ENCODE measurements at regions not wholly inside any gene's neighbourhood (a gene's known extent, or its start where the extent isn't known, plus 50 kb on each side); places are given as distances from the start of the nearest gene placed in this dataset.

GRCh38 chr15:35925275-35926006 is 379.5 kb upstream of the DPH6 start (continued):
- peak; percentile 16; the same call in 1 of the 2 replicates for TF ChIP-seq ZNF398 (tag by site-specific recombination; IDR thresholded peaks at IDR 0.05)
- 0 out of 2 replicates have a peak, but pooled peaks have one; percentile 25 for TF ChIP-seq PRDM10 (tag by site-specific recombination; IDR thresholded peaks at IDR 0.05)
- TF ChIP-seq RBAK (tag by site-specific recombination; IDR thresholded peaks at IDR 0.05) = no peak
- no peak for TF ChIP-seq ZNF354C (tag by site-specific recombination; IDR thresholded peaks at IDR 0.05; ENCODE audit: borderline replicate concordance, low read depth)

- TF ChIP-seq ZNF366 (tag by site-specific recombination; conservative IDR thresholded peaks at IDR 0.05) = 0 out of 2 replicates have a peak, but pooled peaks have one; percentile 12
- TF ChIP-seq ZNF398 (tag by site-specific recombination; IDR thresholded peaks at IDR 0.05) = no peak; the same call in 1 of the 2 replicates
- no peaks in the 10 kb centered on the region for H3K4me1 ChIP-seq (ENCODE audit: control insufficient read depth, insufficient read depth, low read length)
- no peak overlapping the region for H3K27ac ChIP-seq (ENCODE audit: extremely low read depth, low read depth, low read length)
- H3K36me3 ChIP-seq (ENCODE audit: control insufficient read depth in 2 of 2, insufficient read depth in 1 of 2, low read length in 2 of 2) = no peaks in the 10 kb centered on the region
- H3K9me3 ChIP-seq (ENCODE audit: control insufficient read depth, insufficient read depth, low read depth, low read length) = no peaks in the 10 kb centered on the region
- ChIA-PET CTCF (no interaction called here), POLR2A (no interaction called here)
- H3K4me3 ChIP-seq (ENCODE audit: low read depth, low read length) = no peak overlapping the region
These were observed 380.0 kb upstream of the DPH6 start for GRCh38 chr15:35926007-35926380.

DNA sequence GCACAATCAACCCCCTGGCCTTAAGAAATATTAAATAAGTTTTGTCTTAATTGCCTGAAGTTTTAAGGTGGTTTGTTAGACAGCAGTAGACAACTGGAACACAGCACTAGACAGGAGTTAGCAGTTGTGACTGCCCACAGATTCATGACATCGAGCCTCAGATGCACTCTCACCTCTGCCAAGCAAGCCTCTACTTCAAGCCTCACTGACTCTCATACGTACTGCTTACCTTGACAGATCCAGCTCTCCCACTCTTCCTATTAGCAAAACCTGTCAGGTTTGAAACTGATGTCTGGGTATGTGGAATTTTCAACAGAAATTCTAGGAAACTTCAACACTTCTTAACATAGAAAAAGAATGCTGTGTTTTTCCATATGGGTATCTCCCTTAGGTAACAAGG is 382.9 kb upstream of the DPH6 start:
- Histone ChIP-seq H3K4me1 (ENCODE audit: control insufficient read depth, insufficient read depth, low read length) (no peaks in the 10 kb centered on the region), H3K27ac (ENCODE audit: extremely low read depth, low read depth, low read length) (no peak overlapping the region), H3K4me3 (ENCODE audit: low read depth, low read length) (no peak overlapping the region), H3K36me3 (ENCODE audit: control insufficient read depth in 2 of 2, insufficient read depth in 1 of 2, low read length in 2 of 2) (no peaks in the 10 kb centered on the region), H3K9me3 (ENCODE audit: control insufficient read depth, insufficient read depth, low read depth, low read length) (no peaks in the 10 kb centered on the region)
- POLR2A ChIA-PET = no interaction called here
- CTCF ChIA-PET = no interaction called here
- TF ChIP-seq, protein P1, sequence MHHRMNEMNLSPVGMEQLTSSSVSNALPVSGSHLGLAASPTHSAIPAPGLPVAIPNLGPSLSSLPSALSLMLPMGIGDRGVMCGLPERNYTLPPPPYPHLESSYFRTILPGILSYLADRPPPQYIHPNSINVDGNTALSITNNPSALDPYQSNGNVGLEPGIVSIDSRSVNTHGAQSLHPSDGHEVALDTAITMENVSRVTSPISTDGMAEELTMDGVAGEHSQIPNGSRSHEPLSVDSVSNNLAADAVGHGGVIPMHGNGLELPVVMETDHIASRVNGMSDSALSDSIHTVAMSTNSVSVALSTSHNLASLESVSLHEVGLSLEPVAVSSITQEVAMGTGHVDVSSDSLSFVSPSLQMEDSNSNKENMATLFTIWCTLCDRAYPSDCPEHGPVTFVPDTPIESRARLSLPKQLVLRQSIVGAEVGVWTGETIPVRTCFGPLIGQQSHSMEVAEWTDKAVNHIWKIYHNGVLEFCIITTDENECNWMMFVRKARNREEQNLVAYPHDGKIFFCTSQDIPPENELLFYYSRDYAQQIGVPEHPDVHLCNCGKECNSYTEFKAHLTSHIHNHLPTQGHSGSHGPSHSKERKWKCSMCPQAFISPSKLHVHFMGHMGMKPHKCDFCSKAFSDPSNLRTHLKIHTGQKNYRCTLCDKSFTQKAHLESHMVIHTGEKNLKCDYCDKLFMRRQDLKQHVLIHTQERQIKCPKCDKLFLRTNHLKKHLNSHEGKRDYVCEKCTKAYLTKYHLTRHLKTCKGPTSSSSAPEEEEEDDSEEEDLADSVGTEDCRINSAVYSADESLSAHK (tag by site-specific recombination; IDR thresholded peaks at IDR 0.05) = no peak
- TF ChIP-seq ZNF302 (tag by site-specific recombination; IDR thresholded peaks at IDR 0.05; ENCODE audit: low read depth) (no peak), ZBTB48 (tag by site-specific recombination; IDR thresholded peaks at IDR 0.05) (no peak), GLIS2 (tag by site-specific recombination; IDR thresholded peaks at IDR 0.05) (no peak), KLF7 (tag by site-specific recombination; IDR thresholded peaks at IDR 0.05; ENCODE audit: borderline replicate concordance) (no peak), ZNF174 (tag by site-specific recombination; IDR thresholded peaks at IDR 0.05) (no peak), ZSCAN23 (tag by site-specific recombination; IDR thresholded peaks at IDR 0.05) (no peak), ZNF843 (tag by site-specific recombination; IDR thresholded peaks at IDR 0.05) (no peak), ZBTB49 (tag by site-specific recombination; IDR thresholded peaks at IDR 0.05; ENCODE audit: low read depth) (no peak)
- TF ChIP-seq, protein P2, sequence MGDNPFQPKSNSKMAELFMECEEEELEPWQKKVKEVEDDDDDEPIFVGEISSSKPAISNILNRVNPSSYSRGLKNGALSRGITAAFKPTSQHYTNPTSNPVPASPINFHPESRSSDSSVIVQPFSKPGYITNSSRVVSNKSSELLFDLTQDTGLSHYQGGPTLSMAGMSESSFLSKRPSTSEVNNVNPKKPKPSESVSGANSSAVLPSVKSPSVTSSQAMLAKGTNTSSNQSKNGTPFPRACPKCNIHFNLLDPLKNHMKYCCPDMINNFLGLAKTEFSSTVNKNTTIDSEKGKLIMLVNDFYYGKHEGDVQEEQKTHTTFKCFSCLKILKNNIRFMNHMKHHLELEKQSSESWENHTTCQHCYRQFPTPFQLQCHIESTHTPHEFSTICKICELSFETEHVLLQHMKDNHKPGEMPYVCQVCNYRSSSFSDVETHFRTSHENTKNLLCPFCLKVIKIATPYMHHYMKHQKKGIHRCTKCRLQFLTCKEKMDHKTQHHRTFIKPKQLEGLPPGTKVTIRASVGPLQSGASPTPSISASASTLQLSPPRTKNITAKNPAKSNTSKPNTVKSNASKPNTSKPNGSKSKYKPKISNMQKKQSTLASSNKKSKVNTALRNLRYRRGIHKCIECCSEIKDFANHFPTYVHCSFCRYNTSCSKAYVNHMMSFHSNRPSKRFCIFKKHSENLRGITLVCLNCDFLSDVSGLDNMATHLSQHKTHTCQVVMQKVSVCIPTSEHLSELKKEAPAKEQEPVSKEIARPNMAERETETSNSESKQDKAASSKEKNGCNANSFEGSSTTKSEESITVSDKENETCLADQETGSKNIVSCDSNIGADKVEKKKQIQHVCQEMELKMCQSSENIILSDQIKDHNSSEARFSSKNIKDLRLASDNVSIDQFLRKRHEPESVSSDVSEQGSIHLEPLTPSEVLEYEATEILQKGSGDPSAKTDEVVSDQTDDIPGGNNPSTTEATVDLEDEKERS (tag by site-specific recombination; IDR thresholded peaks at IDR 0.05) = no peak

All from HEK293 (cell line).